Breast epithelium (tissue), 4 donors: ENCODE measurements at regions not wholly inside any gene's neighbourhood (a gene's known extent, or its start where the extent isn't known, plus 50 kb on each side); places are given as distances from the start of the nearest gene placed in this dataset.

Experiments used
- DNase-seq, 2 donors: peaks; one replicate each; pipeline ENCODE4 v3.0.0-alpha.2; 2019; ENCODE audit warnings: low spot score in 2 of 2
- H3K27ac ChIP-seq, 2 donors: fragments of 200-600 bp; sonication (generic) in 1 of 2; one replicate each; pipeline ENCODE4 v1.5.1; 2016 to 2019; ENCODE audit warnings: mild to moderate bottlenecking in 1 of 2
- H3K27me3 ChIP-seq, 2 donors: fragments of 200-600 bp; sonication (generic) in 1 of 2; one replicate each; pipeline versions ENCODE4 v1.5.1 to v1.6.0; 2017 to 2019; ENCODE audit warnings: control low read depth in 1 of 2, mild to moderate bottlenecking in 1 of 2
- H3K36me3 ChIP-seq: fragments of 200-600 bp; one replicate; pipeline ENCODE4 v1.5.1; 2019
- H3K4me1 ChIP-seq, 2 donors: fragments of 200-600 bp; sonication (generic); one replicate each; pipeline ENCODE4 v1.5.1; 2016 to 2019; ENCODE audit warnings: control low read depth in 1 of 2
- H3K4me3 ChIP-seq, 3 donors: fragments of 200-600 bp; sonication (generic); 1 replicate in 2 of 3; 2 replicates in 1 of 3; pipeline ENCODE4 v1.5.1; 2016 to 2019; ENCODE audit warnings: mild to moderate bottlenecking in 3 of 3, moderate library complexity in 2 of 3
- H3K9me3 ChIP-seq, 2 donors: fragments of 200-600 bp; sonication (generic) in 1 of 2; one replicate each; pipeline ENCODE4 v1.5.1; 2016 to 2019; ENCODE audit warnings: control low read depth in 1 of 2
- POLR2A ChIP-seq: fragments of 450-650 bp; IDR thresholded peaks from one replicate; pipeline ENCODE4 v1.6.1; 2016; ENCODE audit warnings: antibody characterized with exemption, mild to moderate bottlenecking, moderate library complexity
- POLR2AphosphoS5 ChIP-seq, 3 donors: sonication (generic); formaldehyde crosslinking; IDR thresholded peaks; one replicate each; pipeline ENCODE4 v1.6.1; 2017; ENCODE audit warnings: antibody characterized with exemption in 3 of 3
- intact Hi-C: fragments of 100-400 bp; cut with DNase I; formaldehyde crosslinking; loops from one replicate; pipeline ENCODE4 v1.15.1; 2023; ENCODE audit warnings: low total_unique reads
- TF ChIP-seq, protein P1 (sequence below), 3 donors: fragments of 450-650 bp; IDR thresholded peaks; one replicate each; pipeline ENCODE4 v1.5.1; 2016 to 2017; ENCODE audit warnings: antibody characterized with exemption in 3 of 3, mild to moderate bottlenecking in 3 of 3, moderate library complexity in 3 of 3

DNA sequence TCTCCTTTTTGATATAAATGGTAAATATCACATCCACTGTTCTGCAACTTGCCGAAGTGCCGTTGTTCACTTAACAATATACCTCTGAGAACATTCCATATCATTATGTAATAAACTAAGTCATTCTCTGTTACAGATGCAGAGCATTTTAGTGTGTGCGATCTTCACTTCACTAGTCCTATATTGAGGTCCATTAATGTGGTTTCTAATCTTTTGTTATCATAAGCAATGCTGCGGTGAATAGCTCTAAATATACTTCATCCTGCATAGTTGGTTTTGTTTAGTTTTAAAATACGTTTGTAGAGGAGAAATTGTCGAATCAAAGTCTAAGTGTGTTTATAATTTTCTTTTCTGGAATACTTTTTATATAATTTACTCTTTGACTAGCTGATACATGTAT is 280.3 kb upstream of the TRIB2 start:
- Histone ChIP-seq H3K36me3 (no peaks in the 10 kb centered on the region), H3K9me3 (no peaks in the 10 kb centered on the region), H3K27me3 (no peaks in the 10 kb centered on the region), H3K27ac (no peak overlapping the region), H3K4me1 (no peaks in the 10 kb centered on the region), H3K4me3 (no peak overlapping the region)
- TF ChIP-seq POLR2A (no peak), POLR2AphosphoS5 (IDR thresholded peaks at IDR 0.05) (no peak)
- TF ChIP-seq, protein P1, sequence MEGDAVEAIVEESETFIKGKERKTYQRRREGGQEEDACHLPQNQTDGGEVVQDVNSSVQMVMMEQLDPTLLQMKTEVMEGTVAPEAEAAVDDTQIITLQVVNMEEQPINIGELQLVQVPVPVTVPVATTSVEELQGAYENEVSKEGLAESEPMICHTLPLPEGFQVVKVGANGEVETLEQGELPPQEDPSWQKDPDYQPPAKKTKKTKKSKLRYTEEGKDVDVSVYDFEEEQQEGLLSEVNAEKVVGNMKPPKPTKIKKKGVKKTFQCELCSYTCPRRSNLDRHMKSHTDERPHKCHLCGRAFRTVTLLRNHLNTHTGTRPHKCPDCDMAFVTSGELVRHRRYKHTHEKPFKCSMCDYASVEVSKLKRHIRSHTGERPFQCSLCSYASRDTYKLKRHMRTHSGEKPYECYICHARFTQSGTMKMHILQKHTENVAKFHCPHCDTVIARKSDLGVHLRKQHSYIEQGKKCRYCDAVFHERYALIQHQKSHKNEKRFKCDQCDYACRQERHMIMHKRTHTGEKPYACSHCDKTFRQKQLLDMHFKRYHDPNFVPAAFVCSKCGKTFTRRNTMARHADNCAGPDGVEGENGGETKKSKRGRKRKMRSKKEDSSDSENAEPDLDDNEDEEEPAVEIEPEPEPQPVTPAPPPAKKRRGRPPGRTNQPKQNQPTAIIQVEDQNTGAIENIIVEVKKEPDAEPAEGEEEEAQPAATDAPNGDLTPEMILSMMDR (IDR thresholded peaks at IDR 0.05) = no peak
- intact Hi-C loops = no loop called here
- DNase-seq = no peak

DNA sequence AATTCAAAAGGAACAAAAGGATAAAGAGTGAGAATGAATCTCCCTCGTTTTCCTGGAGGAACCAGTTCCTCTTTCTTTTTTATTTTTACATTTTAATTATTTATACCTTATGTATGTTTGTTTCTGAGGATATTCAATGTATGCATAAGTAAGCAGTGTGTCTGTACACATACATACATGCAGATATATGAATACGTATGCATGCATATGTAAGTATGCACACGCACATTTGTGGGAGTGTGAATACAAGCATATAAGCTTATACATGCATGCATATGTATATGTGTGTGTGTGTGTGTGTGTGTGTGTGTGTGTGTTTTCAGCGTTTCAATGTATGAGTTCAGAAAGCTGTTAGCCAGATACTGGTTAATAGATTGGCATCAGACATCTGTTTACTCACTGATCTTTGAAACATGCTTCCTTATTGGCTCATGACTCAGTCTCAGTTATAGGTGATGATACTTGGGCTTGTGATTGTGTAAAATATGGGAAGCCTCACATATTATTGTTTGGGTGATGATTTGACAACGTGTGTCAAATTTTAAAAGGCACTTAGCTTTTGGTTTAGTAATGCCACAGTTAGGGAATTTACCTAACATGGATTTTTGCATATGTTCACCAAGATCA is 279.7 kb upstream of the TRIB2 start:
- H3K36me3 ChIP-seq = no peaks in the 10 kb centered on the region
- intact Hi-C loops = no loop called here
- no peak overlapping the region for H3K4me3 ChIP-seq
- H3K27me3 ChIP-seq = no peaks in the 10 kb centered on the region
- DNase-seq = no peak
- no peaks in the 10 kb centered on the region for H3K4me1 ChIP-seq
- H3K27ac ChIP-seq = no peak overlapping the region
- H3K9me3 ChIP-seq = no peaks in the 10 kb centered on the region
- TF ChIP-seq POLR2A (no peak), POLR2AphosphoS5 (IDR thresholded peaks at IDR 0.05) (no peak)
- TF ChIP-seq, protein P1 (IDR thresholded peaks at IDR 0.05) = no peak

DNA sequence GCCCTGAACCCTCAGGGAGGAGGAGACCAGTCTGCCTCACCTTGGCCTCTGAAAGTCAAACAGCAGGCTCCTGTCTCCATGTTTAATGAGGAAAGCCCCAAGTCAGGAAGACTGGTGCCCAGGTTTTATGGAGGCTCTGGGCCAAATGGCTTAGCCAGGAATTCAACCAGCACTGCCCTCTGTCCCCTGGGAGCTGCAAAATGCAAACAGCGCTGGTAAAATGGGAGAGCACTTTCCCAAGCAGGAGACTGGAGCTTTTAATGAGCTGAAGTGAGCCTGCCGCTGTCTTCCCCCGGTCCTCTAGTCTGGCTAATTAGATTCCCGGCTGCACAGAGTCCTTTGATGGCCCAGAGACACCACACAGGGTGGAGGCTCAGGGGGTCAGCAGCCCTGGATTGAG is 276.0 kb upstream of the TRIB2 start:
- no peak for DNase-seq
- H3K27ac ChIP-seq = no peak overlapping the region
- intact Hi-C loops = no loop called here
- H3K4me3 ChIP-seq = no peak overlapping the region
- no peaks in the 10 kb centered on the region for H3K4me1 ChIP-seq
- H3K27me3 ChIP-seq = no peaks in the 10 kb centered on the region
- TF ChIP-seq POLR2A (no peak), POLR2AphosphoS5 (IDR thresholded peaks at IDR 0.05) (no peak)
- TF ChIP-seq, protein P1 (IDR thresholded peaks at IDR 0.05) = no peak
- H3K36me3 ChIP-seq = no peaks in the 10 kb centered on the region
- no peaks in the 10 kb centered on the region for H3K9me3 ChIP-seq

DNA sequence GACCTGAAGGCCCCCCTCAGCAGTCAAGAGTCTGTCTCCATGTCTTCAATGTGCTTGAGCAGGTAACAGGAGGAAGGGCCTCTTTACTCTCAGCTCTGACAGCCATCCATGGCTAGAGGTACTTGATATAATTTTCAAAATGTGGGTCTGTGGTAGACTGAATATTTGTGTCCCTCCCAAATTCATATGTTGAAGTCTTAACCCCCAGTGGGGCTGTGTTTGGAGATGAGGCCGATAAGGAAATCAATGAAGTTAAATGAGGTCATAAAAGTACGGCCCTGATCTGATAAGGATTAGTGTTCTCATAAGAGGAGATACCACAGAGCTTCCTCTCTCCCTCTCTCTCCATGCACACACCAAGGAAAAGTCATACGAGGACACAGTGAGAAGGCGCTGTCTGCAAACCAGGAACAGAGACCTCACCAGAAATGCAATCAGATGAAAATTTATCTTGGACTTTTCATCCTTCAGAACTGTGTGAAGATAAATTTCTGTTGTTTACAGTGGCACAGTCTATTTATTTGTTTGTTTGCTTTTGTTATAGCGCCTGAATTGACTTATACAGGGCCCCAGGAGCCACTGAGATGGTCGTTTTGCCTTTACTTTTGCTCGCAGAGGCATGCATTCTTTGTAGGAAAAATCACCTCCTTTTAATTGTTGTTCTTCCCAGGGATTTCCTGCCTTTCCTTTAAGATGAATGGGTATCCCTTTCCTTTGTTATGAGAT is 274.8 kb upstream of the TRIB2 start:
- H3K36me3 ChIP-seq = no peaks in the 10 kb centered on the region
- no peak for DNase-seq
- intact Hi-C loops = no loop called here

DNA sequence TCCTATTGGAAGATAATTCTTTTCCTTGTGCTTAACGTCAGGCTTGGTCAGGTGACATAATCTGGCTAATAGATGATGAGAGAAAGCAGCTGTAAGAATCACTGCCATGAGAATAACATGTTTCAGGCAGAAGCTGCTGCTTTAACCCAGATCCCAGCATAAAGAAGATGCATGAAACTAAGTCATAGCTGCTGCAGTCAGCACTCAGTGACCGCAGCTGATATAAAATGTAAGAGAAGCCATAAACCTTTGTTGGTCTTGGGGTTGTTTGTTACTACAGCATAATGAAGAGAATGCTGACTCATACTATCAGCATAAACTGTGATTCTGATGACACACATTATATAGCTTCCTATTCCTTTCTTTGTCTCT is 274.3 kb upstream of the TRIB2 start:
- TF ChIP-seq, protein P1 (IDR thresholded peaks at IDR 0.05) = no peak
- intact Hi-C loops = no loop called here
- Histone ChIP-seq H3K36me3 (no peaks in the 10 kb centered on the region), H3K27me3 (no peaks in the 10 kb centered on the region), H3K4me1 (no peaks in the 10 kb centered on the region), H3K4me3 (no peak overlapping the region), H3K9me3 (no peaks in the 10 kb centered on the region), H3K27ac (no peak overlapping the region)
- no peak for DNase-seq

More for the DNA sequence above, 274.8 kb upstream of the TRIB2 start:
- no peak overlapping the region for H3K4me3 ChIP-seq
- no peak overlapping the region for H3K27ac ChIP-seq
- TF ChIP-seq, protein P1 (IDR thresholded peaks at IDR 0.05) = no peak
- no peak for TF ChIP-seq POLR2AphosphoS5 (IDR thresholded peaks at IDR 0.05)
- no peak for TF ChIP-seq POLR2A
- no peaks in the 10 kb centered on the region for H3K4me1 ChIP-seq
- H3K9me3 ChIP-seq = no peaks in the 10 kb centered on the region
- H3K27me3 ChIP-seq = no peaks in the 10 kb centered on the region
